Stimulated activated CD4-positive, alpha-beta T cell treated with anti-CD3 and anti-CD28 coated beads, TNF-alpha, amount 100 ng/mL, for 48 hours (primary cell): ENCODE measurements at regions not wholly inside any gene's neighbourhood (a gene's known extent, or its start where the extent isn't known, plus 50 kb on each side); places are given as distances from the start of the nearest gene placed in this dataset.
"Not testable (repeated sequence)": the region's sequence is repeated elsewhere in the genome, so short reads cannot be mapped to it uniquely, and the experiment has no call there.

Experiments used
- DNase-seq, 3 donors: peaks; one replicate each; pipeline ENCODE4 v3.0.0-alpha.2; 2020; ENCODE audit warnings: low read depth in 3 of 3

- DNase-seq = no peak
These were observed 703.7 kb upstream of the MGAT4C start for GRCh38 chr12:86959766-86960458.

GRCh38 chr12:86950444-86950843 lies 694.3 kb upstream of the MGAT4C start:
- no peak for DNase-seq

- DNase-seq = no peak
These were observed 693.9 kb upstream of the MGAT4C start for GRCh38 chr12:86950043-86950442.

- DNase-seq = no peak
These were observed 692.7 kb upstream of the MGAT4C start for GRCh38 chr12:86948851-86949250.

- DNase-seq = no peak
These were observed 689.5 kb upstream of the MGAT4C start for GRCh38 chr12:86945685-86946196.

GRCh38 chr12:86944197-86944819 lies 688.1 kb upstream of the MGAT4C start:
- DNase-seq = not testable (repeated sequence)

- no peak for DNase-seq
These were observed 675.5 kb upstream of the MGAT4C start for GRCh38 chr12:86931714-86932113.

- DNase-seq = no peak
These were observed 673.8 kb upstream of the MGAT4C start for GRCh38 chr12:86929962-86930361.

GRCh38 chr12:86917121-86917520 lies 660.9 kb upstream of the MGAT4C start:
- DNase-seq = no peak

GRCh38 chr12:86914721-86915120 lies 658.5 kb upstream of the MGAT4C start:
- DNase-seq = no peak

GRCh38 chr12:86911973-86912372 lies 655.8 kb upstream of the MGAT4C start:
- DNase-seq = no peak

GRCh38 chr12:86903159-86903558 lies 647.0 kb upstream of the MGAT4C start:
- DNase-seq = no peak

GRCh38 chr12:86860776-86861175 lies 604.6 kb upstream of the MGAT4C start:
- DNase-seq = no peak

- no peak for DNase-seq
These were observed 596.3 kb upstream of the MGAT4C start for GRCh38 chr12:86852451-86852850.

GRCh38 chr12:86838711-86839110 lies 582.5 kb upstream of the MGAT4C start:
- no peak for DNase-seq

- no peak for DNase-seq
These were observed 582.1 kb upstream of the MGAT4C start for GRCh38 chr12:86838260-86838659.

- no peak for DNase-seq
These were observed 581.1 kb upstream of the MGAT4C start for GRCh38 chr12:86837246-86837645.

- no peak for DNase-seq
These were observed 578.0 kb upstream of the MGAT4C start for GRCh38 chr12:86834217-86834616.

GRCh38 chr12:86827409-86827808 lies 571.2 kb upstream of the MGAT4C start:
- no peak for DNase-seq

GRCh38 chr12:86826051-86826450 lies 569.9 kb upstream of the MGAT4C start:
- no peak for DNase-seq

- DNase-seq = no peak
These were observed 545.2 kb upstream of the MGAT4C start for GRCh38 chr12:86801439-86801838.

- no peak for DNase-seq
These were observed 543.4 kb upstream of the MGAT4C start for GRCh38 chr12:86799616-86800015.

GRCh38 chr12:86796550-86796949 lies 540.4 kb upstream of the MGAT4C start:
- no peak for DNase-seq
